RPMI8226 (cell line): ENCODE measurements at regions not wholly inside any gene's neighbourhood (a gene's known extent, or its start where the extent isn't known, plus 50 kb on each side); places are given as distances from the start of the nearest gene placed in this dataset.

Experiments used
- DNase-seq: peaks from one replicate; pipeline ENCODE4 v3.0.0-alpha.2; 2015

- no peak for DNase-seq
Measured at GRCh38 chr2:41618754-41619153, 429.1 kb upstream of the PKDCC start.

GRCh38 chr2:41621095-41621494 lies 426.7 kb upstream of the PKDCC start:
- DNase-seq, result no peak

GRCh38 chr2:41621563-41621962 lies 426.3 kb upstream of the PKDCC start:
- DNase-seq, result no peak

GRCh38 chr2:41622301-41622700 lies 425.5 kb upstream of the PKDCC start:
- no peak for DNase-seq

- no peak for DNase-seq
Measured at GRCh38 chr2:41626936-41627335, 420.9 kb upstream of the PKDCC start.

GRCh38 chr2:41634686-41635085 lies 413.1 kb upstream of the PKDCC start:
- no peak for DNase-seq

GRCh38 chr2:41644936-41645335 lies 402.9 kb upstream of the PKDCC start:
- DNase-seq, result no peak

GRCh38 chr2:41647468-41648050 lies 400.3 kb upstream of the PKDCC start:
- no peak for DNase-seq

- no peak for DNase-seq
Measured at GRCh38 chr2:41657226-41657625, 390.6 kb upstream of the PKDCC start.

- no peak for DNase-seq
Measured at GRCh38 chr2:41659758-41660157, 388.1 kb upstream of the PKDCC start.

GRCh38 chr2:41662461-41662860 lies 385.4 kb upstream of the PKDCC start:
- DNase-seq, result no peak

GRCh38 chr2:41663056-41663455 lies 384.8 kb upstream of the PKDCC start:
- DNase-seq, result no peak

- DNase-seq, result no peak
Measured at GRCh38 chr2:41668529-41668928, 379.3 kb upstream of the PKDCC start.

- no peak for DNase-seq
Measured at GRCh38 chr2:41678639-41679038, 369.2 kb upstream of the PKDCC start.

- DNase-seq, result no peak
Measured at GRCh38 chr2:41686156-41686555, 361.7 kb upstream of the PKDCC start.

GRCh38 chr2:41691561-41691960 lies 356.3 kb upstream of the PKDCC start:
- DNase-seq, result no peak

GRCh38 chr2:41694536-41695049 lies 353.2 kb upstream of the PKDCC start:
- DNase-seq, result no peak

GRCh38 chr2:41695198-41696113 lies 352.4 kb upstream of the PKDCC start:
- DNase-seq, result no peak

GRCh38 chr2:41697389-41697788 lies 350.4 kb upstream of the PKDCC start:
- DNase-seq, result no peak

- DNase-seq, result no peak
Measured at GRCh38 chr2:41698678-41699422, 349.0 kb upstream of the PKDCC start.

GRCh38 chr2:41701231-41701630 lies 346.6 kb upstream of the PKDCC start:
- no peak for DNase-seq

GRCh38 chr2:41703123-41703522 lies 344.7 kb upstream of the PKDCC start:
- DNase-seq, result no peak

GRCh38 chr2:41705634-41706033 lies 342.2 kb upstream of the PKDCC start:
- DNase-seq, result no peak

- no peak for DNase-seq
Measured at GRCh38 chr2:41706286-41706685, 341.5 kb upstream of the PKDCC start.
